GM12892 (cell line): ENCODE measurements at regions not wholly inside any gene's neighbourhood (a gene's known extent, or its start where the extent isn't known, plus 50 kb on each side); places are given as distances from the start of the nearest gene placed in this dataset.

Experiments used
- DNase-seq: peaks from one replicate; pipeline ENCODE4 v3.0.0; 2011; ENCODE audit not compliant: insufficient read length
- FAIRE-seq: peaks from 2 replicates; lab custom pipeline; 2011; peaks lifted over from hg19 to GRCh38; lab: Jason Lieb, UNC
- POLR2A ChIP-seq: IDR thresholded peaks from 2 replicates; pipeline ENCODE4 v1.6.1; 2011; ENCODE audit warnings: low read depth, low read length, control low read depth
- POLR2AphosphoS5 ChIP-seq: IDR thresholded peaks from 2 replicates; pipeline ENCODE4 v1.6.1; 2011; ENCODE audit warnings: low read depth, low read length, control low read depth
- TAF1 ChIP-seq: IDR thresholded peaks from 2 replicates; pipeline ENCODE4 v1.6.1; 2011; ENCODE audit warnings: low read depth, mild to moderate bottlenecking, control low read depth, low read length, borderline replicate concordance

DNA sequence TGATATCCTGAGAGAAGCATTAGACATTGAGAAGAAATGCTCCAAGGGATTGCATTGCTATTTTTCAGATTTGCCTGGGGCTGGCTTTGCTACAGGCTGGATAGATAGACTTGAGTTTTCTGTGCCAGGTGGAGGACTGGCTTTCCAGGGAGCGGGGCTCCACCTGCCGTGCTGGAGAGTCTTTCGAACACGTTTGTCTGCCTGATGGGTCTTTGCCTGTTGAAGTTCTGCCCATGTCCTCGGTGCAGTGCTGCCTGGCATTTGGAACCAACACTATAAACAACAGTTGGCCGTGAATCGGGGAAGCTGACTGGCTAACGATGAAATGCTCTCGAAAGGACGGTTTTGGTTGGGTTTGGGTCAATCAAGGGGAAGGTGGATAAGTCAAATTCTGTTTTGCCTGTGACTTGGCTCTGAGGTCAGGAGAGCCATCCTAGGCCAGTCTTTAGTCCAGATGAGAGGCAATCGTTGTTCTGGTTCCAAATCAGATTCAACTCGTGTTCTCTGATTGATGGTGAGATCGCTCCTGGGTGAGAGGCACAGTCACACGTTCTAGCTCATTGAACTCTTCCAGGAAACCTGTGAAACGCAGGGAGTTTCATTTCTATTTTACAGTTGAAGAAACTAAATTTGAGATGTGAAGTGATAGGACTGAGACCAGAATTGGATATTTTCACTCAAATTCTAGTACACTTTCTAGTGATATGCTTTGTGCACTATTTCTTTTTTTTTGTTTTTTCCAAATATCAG is 599.0 kb downstream of the TYW1 start:
- no peak for FAIRE-seq
- TF ChIP-seq POLR2AphosphoS5 (no peak), TAF1 (no peak), POLR2A (no peak)
- no peak for DNase-seq

GRCh38 chr7:67597161-67597560 is 600.5 kb downstream of the TYW1 start:
- DNase-seq (no peak), FAIRE-seq (no peak)
- TF ChIP-seq TAF1 (no peak), POLR2A (no peak), POLR2AphosphoS5 (no peak)

DNA sequence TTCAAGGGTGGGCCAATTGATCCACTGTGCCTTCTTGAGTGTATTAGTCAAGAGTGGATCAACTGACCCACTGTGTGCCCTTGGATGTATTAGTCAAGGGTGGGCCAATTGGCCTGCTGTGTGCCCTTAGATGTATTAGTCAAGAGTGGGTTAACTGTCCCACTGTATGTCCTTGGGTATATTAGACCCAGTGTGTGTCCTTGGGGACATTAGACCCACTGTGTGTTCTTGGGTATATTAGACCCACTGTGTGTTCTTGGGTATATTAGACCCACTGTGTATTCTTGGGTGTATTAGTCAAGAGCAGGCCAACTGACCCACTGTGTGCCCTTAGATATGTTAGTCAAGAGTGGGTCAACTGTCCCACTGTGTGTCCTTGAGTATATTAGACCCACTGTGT is 601.8 kb downstream of the TYW1 start:
- TF ChIP-seq POLR2A (no peak), TAF1 (no peak), POLR2AphosphoS5 (no peak)
- no peak for FAIRE-seq

DNA sequence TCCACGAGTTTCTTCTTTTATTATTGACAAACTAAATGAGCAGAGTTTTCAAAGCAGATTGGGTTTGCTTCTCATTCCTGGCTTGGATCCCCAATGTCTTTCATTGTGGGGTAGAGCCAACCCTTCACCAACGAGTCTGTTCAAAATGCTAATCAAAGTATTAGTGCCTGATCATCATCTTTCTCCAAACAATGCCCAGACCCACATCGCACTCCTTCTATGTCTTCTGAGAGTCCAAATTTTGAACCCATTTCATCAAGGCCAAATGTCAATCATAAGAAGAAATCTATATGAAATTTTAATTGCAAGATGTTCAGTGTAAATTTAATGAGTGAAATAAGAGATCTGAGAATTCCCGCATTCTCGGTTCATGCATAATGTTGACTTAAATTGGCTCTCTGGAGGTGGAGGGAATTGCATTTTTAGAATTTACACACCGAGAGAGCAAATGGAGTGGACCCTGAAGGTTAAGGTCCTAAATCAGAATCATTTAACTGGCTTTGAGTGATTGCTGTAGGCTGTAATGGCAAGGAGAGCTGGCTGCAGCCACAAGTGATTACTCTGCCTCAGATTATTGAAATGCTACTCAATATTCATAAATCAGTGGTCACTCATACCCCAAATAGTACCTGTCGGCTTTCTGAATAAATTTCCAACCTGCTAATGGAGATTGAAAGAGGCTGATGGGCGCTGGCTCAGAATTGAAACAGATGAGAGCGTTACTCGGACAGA is 602.9 kb downstream of the TYW1 start:
- DNase-seq (no peak), FAIRE-seq (no peak)
- TF ChIP-seq POLR2AphosphoS5 (no peak), POLR2A (no peak), TAF1 (no peak)

More for the DNA sequence above, 601.8 kb downstream of the TYW1 start:
- DNase-seq, result no peak

DNA sequence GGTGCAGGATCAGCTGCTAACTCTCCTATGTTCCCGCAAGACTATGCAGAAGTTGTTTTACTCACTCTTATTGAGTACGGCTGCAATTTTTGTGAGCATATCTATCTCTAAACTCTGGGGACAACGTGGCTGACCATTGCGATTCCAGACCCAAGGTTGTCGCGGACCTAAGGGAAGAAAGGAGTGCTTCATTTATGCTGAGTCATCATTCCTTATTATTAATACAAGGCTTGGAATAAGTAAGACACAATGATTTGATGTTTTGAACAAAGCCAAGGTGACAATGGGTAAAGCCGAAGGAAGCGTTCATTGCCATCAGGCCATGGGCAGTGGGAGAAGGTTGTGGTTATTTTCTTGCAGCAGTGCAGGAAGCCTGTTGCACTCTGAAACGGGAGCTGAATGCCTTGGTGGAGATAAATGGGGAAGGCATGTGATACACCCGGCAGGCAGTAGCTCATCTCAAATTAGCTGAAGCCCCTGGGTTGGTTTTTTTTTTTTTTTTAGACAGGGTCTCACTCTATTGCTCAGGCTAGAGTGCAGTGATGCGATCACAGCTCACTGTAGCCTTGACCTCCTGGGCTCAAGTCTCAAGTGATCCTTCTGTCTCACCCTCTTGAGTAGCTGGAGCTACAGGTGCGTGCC is 605.7 kb downstream of the TYW1 start:
- no peak for DNase-seq
- no peak for FAIRE-seq
- TF ChIP-seq POLR2AphosphoS5, result no peak
- TF ChIP-seq TAF1, result no peak
- no peak for TF ChIP-seq POLR2A

GRCh38 chr7:67604461-67605386 is 608.1 kb downstream of the TYW1 start:
- TF ChIP-seq POLR2A, result no peak
- TF ChIP-seq TAF1, result no peak
- no peak for TF ChIP-seq POLR2AphosphoS5
- FAIRE-seq (no peak), DNase-seq (no peak)

GRCh38 chr7:67608806-67609205 is 612.2 kb downstream of the TYW1 start:
- DNase-seq, result no peak
- TF ChIP-seq POLR2AphosphoS5, result no peak
- FAIRE-seq, result no peak

- no peak for TF ChIP-seq POLR2AphosphoS5
- TF ChIP-seq POLR2A, result no peak
- no peak for TF ChIP-seq TAF1
- FAIRE-seq (no peak), DNase-seq (no peak)
Observed at GRCh38 chr7:67610897-67611296, 614.3 kb downstream of the TYW1 start.

GRCh38 chr7:67614843-67615242 is 618.2 kb downstream of the TYW1 start:
- DNase-seq (no peak), FAIRE-seq (no peak)
- TF ChIP-seq POLR2AphosphoS5 (no peak), TAF1 (no peak), POLR2A (no peak)

GRCh38 chr7:67616517-67616916 is 619.9 kb downstream of the TYW1 start:
- TF ChIP-seq TAF1, result no peak
- TF ChIP-seq POLR2AphosphoS5, result no peak
- no peak for TF ChIP-seq POLR2A
- FAIRE-seq (no peak), DNase-seq (no peak)

DNA sequence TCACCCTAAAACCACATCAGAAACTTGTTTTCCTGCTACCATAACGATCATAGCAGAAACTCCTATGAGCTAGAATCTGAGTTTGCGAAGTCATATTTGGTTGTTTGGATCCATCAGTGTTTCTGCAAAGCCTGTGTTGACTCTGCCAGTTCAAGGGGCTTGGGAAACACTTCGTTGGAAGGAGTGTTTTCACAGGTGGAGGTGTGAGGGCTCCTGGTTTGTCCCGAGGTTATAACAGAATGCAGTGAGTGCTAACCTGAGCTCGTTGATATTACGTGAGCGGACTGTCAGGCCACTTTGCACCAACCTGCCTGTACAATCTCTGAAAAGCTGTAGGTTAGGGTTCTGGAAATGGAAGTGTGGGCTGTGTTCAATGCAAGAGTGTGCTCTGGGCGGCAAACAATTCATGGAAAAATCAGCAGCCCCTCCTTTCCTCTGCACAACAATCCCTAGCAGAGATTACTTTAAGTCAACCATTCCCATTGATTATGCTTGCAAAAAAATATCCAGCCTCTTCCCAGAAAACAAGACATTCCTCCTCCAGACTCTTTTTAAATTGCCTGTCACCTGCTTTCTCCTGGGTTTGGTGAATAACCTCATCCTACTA is 622.0 kb downstream of the TYW1 start:
- DNase-seq (no peak), FAIRE-seq (no peak)
- TF ChIP-seq TAF1 (no peak), POLR2A (no peak), POLR2AphosphoS5 (no peak)
